ENCODE measurements at regions not wholly inside any gene's neighbourhood (a gene's known extent, or its start where the extent isn't known, plus 50 kb on each side); places are given as distances from the start of the nearest gene placed in this dataset.

GRCh38 chr4:3680656-3681055 is 85.5 kb upstream of the ADRA2C start:
- TF ChIP-seq CTCF (IDR thresholded peaks at IDR 0.05): no peak
- TF ChIP-seq POLR2A (IDR thresholded peaks at IDR 0.05): no peak
- TF ChIP-seq EP300 (IDR thresholded peaks at IDR 0.05): no peak

Data from gastroesophageal sphincter (tissue), 3 donors.